ENCODE measurements at regions not wholly inside any gene's neighbourhood (a gene's known extent, or its start where the extent isn't known, plus 50 kb on each side); places are given as distances from the start of the nearest gene placed in this dataset.

GRCh38 chr5:124377386-124377785 lies 369.1 kb downstream of the ZNF608 start:
- Histone ChIP-seq H3K4me2 (ENCODE audit: low read length) (no peak overlapping the region), H3K9me3 (ENCODE audit: low read length) (peaks cover 6% of the 10 kb centered on the region; the same call in 1 of the 2 replicates), H3K36me3 (ENCODE audit: insufficient read depth, low read length) (no peaks in the 10 kb centered on the region), H3K79me2 (ENCODE audit: insufficient read depth, low read depth, low read length) (no peaks in the 10 kb centered on the region), H3K9me2 (ENCODE audit: insufficient read depth, low read length) (no peaks in the 10 kb centered on the region), H4K20me1 (ENCODE audit: insufficient read depth, low read length) (no peaks in the 10 kb centered on the region), H3K4me3 (ENCODE audit: low read depth, low read length, poor library complexity, severe bottlenecking) (no peak overlapping the region), H2AFZ (ENCODE audit: low read length) (no peak overlapping the region), H3K27ac (ENCODE audit: low read depth, low read length, poor library complexity, severe bottlenecking) (no peak overlapping the region), H3K4me1 (ENCODE audit: insufficient read depth, low read length, poor library complexity, severe bottlenecking) (no peaks in the 10 kb centered on the region)
- no peak for DNase-seq (ENCODE audit: low spot score)
- BruUV-seq (replicated peaks): no TSS peak
- CTCF ChIA-PET (ENCODE audit: unreplicated experiment): no interaction called here
- TF ChIP-seq EZH2phosphoT487 (IDR thresholded peaks at IDR 0.05; ENCODE audit: borderline replicate concordance, low read depth, low read length) (no peak), CTCF (conservative IDR thresholded peaks at IDR 0.05; ENCODE audit: low read length) (no peak)
- POLR2A ChIA-PET: interaction anchor here (1.1 to 1.7 kb wide), 2 partner anchors 8 to 12 kb away, joined by 4 read pairs; no protein-coding TSS in a partner anchor
- intact Hi-C loops (cut with micrococcal nuclease; ENCODE audit: unreplicated experiment): no loop called here

- intact Hi-C loops (cut with micrococcal nuclease; ENCODE audit: unreplicated experiment): no loop called here
- POLR2A ChIA-PET: no interaction called here
- no peaks in the 10 kb centered on the region for H4K20me1 ChIP-seq (ENCODE audit: insufficient read depth, low read length)
- H3K9me3 ChIP-seq (ENCODE audit: low read length): no peaks in the 10 kb centered on the region
- no TSS peak for BruUV-seq (replicated peaks)
- no peaks in the 10 kb centered on the region for H3K36me3 ChIP-seq (ENCODE audit: insufficient read depth, low read length)
- H3K4me3 ChIP-seq (ENCODE audit: low read depth, low read length, poor library complexity, severe bottlenecking): no peak overlapping the region
- no peaks in the 10 kb centered on the region for H3K9me2 ChIP-seq (ENCODE audit: insufficient read depth, low read length)
- H3K79me2 ChIP-seq (ENCODE audit: insufficient read depth, low read depth, low read length): no peaks in the 10 kb centered on the region
- no peak overlapping the region for H3K27ac ChIP-seq (ENCODE audit: low read depth, low read length, poor library complexity, severe bottlenecking)
- DNase-seq (ENCODE audit: low spot score): no peak
- H3K4me1 ChIP-seq (ENCODE audit: insufficient read depth, low read length, poor library complexity, severe bottlenecking): no peaks in the 10 kb centered on the region
- no peak for TF ChIP-seq EZH2phosphoT487 (IDR thresholded peaks at IDR 0.05; ENCODE audit: borderline replicate concordance, low read depth, low read length)
- CTCF ChIA-PET (ENCODE audit: unreplicated experiment): no interaction called here
- H3K4me2 ChIP-seq (ENCODE audit: low read length): no peak overlapping the region
- H2AFZ ChIP-seq (ENCODE audit: low read length): no peak overlapping the region
Observed at GRCh38 chr5:124373883-124374282, 372.6 kb downstream of the ZNF608 start.

GRCh38 chr5:124372457-124372856 lies 374.0 kb downstream of the ZNF608 start:
- POLR2A ChIA-PET: interaction anchor here (0.6 to 1.0 kb wide), 2 partner anchors 33 to 235 kb away, joined by 3 read pairs; no protein-coding TSS in a partner anchor
- TF ChIP-seq CTCF (conservative IDR thresholded peaks at IDR 0.05; ENCODE audit: low read length) (no peak), EZH2phosphoT487 (IDR thresholded peaks at IDR 0.05; ENCODE audit: borderline replicate concordance, low read depth, low read length) (no peak)
- Histone ChIP-seq H3K9me2 (ENCODE audit: insufficient read depth, low read length) (no peaks in the 10 kb centered on the region), H4K20me1 (ENCODE audit: insufficient read depth, low read length) (no peaks in the 10 kb centered on the region), H3K4me1 (ENCODE audit: insufficient read depth, low read length, poor library complexity, severe bottlenecking) (no peaks in the 10 kb centered on the region), H2AFZ (ENCODE audit: low read length) (no peak overlapping the region), H3K27ac (ENCODE audit: low read depth, low read length, poor library complexity, severe bottlenecking) (no peak overlapping the region), H3K4me2 (ENCODE audit: low read length) (no peak overlapping the region), H3K4me3 (ENCODE audit: low read depth, low read length, poor library complexity, severe bottlenecking) (no peak overlapping the region), H3K79me2 (ENCODE audit: insufficient read depth, low read depth, low read length) (no peaks in the 10 kb centered on the region), H3K36me3 (ENCODE audit: insufficient read depth, low read length) (no peaks in the 10 kb centered on the region), H3K9me3 (ENCODE audit: low read length) (no peaks in the 10 kb centered on the region)
- CTCF ChIA-PET (ENCODE audit: unreplicated experiment): no interaction called here
- intact Hi-C loops (cut with micrococcal nuclease; ENCODE audit: unreplicated experiment): no loop called here
- BruUV-seq (replicated peaks): no TSS peak
- DNase-seq (ENCODE audit: low spot score): no peak
